ENCODE measurements at regions not wholly inside any gene's neighbourhood (a gene's known extent, or its start where the extent isn't known, plus 50 kb on each side); places are given as distances from the start of the nearest gene placed in this dataset.

DNA sequence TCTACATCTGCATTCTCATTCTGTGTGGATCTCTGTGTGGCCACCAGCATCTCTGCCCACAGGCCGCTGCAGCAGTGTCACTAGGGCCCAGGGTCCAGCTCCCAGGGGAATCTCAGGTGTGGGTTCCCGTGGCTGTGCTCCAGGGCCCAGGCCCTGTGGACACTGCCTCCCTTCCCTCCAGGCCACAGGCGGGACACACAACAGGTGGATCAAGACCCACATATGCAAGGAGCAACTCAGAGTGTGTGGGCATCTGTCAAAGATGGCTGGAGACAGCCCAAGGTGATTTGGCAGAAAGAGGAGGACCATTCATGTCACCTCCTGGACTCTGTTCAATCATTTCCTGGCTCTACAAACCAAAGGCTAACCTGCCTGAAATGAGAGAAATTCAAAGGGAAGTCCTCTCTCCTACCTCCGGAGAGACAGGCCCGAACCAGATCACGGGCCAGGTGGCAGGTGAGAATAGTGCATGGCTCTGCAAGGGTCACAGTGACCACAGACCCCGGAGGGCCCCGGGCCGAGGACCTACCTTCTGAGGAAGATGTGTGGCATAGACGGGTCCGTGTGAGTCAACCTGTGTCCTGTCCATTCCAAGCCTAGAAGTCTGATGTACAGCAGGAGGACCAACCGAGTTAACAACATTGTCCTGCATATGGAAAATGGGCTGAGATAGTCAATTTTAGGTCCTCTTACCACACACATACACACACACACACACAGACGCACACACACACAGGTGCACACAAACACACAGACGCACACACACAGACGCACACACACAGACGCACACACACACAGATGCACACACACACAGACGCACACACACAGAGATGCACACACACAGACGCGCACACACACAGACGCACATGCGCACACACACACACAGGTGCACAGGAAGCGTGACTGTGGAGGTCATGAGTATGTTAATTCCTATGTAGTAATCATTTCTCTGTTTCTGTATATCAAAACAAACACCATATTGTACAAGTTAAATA lies 1068.5 kb downstream of the BRD1 start:
- TF ChIP-seq, protein P1, sequence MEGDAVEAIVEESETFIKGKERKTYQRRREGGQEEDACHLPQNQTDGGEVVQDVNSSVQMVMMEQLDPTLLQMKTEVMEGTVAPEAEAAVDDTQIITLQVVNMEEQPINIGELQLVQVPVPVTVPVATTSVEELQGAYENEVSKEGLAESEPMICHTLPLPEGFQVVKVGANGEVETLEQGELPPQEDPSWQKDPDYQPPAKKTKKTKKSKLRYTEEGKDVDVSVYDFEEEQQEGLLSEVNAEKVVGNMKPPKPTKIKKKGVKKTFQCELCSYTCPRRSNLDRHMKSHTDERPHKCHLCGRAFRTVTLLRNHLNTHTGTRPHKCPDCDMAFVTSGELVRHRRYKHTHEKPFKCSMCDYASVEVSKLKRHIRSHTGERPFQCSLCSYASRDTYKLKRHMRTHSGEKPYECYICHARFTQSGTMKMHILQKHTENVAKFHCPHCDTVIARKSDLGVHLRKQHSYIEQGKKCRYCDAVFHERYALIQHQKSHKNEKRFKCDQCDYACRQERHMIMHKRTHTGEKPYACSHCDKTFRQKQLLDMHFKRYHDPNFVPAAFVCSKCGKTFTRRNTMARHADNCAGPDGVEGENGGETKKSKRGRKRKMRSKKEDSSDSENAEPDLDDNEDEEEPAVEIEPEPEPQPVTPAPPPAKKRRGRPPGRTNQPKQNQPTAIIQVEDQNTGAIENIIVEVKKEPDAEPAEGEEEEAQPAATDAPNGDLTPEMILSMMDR (IDR thresholded peaks at IDR 0.05): no peak
- no peak for TF ChIP-seq POLR2AphosphoS5 (IDR thresholded peaks at IDR 0.05; ENCODE audit: low read depth, low read length)

Data from Panc1 (cell line).